Activated CD8-positive, alpha-beta memory T cell treated with anti-CD3 and anti-CD28 coated beads, Interleukin-2, amount 50 U/mL, for 24 hours (primary cell): ENCODE measurements at regions not wholly inside any gene's neighbourhood (a gene's known extent, or its start where the extent isn't known, plus 50 kb on each side); places are given as distances from the start of the nearest gene placed in this dataset.

Experiments used
- DNase-seq: peaks from one replicate; pipeline ENCODE4 v3.0.0-alpha.2; 2020; ENCODE audit errors: extremely low read depth

DNA sequence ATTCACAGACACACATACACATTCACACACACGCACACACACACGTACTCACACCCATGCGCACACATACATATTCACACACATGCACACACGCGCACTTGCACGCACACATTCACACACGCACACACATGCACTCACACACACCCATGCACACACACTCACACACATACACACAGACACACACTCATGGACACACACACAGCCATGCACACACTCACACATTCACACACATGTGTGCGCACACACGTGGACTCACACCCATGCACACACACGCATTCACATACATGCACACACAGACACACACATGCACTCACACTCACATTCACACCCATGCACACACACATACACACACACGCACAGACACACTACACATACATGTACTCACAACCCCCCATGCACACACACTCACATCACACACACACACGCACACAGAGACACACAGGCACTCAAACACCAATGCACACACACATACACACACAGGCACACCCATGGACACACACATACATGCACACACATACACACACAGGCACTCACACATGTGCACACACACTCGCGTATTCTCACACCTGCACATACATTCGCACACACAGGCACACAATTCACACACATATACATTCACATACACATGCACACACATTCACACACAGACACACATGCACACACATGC, 589.1 kb downstream of the PTPRU start:
- no peak for DNase-seq

DNA sequence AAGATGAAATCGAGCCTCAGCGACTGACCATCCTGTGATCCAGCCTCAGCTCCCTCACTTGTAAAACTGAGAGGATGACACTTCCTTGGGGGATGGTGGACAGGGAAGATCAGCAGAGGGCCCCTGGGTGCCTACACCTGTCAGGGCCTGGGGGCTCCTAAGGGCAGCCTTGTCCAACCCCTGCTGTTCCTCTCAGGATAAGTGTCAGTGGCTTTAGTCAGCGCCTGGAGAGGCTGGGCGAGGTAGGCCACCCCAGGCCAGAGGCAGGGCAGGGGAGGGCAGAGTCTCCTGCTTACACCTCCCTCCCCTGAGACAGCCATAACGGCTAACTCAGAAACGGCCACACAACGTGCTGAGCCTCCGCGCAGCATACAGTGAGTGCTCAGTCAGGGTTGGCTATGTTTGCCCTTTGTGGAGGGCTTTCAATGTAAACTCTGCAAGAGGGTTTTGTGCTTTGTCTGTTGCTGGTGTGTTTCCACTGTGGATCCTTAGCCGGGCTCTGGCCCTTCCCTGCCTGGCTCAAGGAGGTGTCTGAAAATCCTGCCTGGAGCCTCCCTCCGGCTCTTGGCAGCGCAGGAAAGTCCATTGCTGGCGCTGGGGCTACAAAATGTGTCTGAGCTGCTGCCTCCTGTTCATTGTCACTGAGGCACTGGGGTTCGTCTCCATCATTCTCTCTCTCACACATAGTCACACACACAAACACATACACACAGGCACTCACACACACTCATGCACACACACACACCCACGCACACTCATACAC, 588.4 kb downstream of the PTPRU start:
- no peak for DNase-seq

DNA sequence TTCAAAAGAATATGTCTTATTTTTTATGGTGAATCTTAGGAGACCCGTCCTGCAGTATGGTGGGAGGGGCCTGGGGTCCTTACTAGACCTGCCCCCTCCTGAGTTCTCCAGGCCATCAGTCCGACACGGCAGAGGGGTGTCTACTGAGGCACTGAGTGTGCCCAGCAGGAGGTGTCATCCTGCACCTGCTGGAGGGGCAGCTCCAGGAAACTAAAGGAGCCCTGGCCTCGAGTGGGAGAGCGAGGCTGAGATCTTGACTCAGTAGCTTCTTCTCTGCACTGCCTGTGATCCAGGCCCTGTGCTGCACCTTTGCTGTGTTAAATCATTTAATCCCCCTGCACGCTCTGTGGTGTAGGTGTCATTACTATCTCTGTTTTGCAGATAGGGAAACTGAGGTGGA, 587.7 kb downstream of the PTPRU start:
- no peak for DNase-seq

DNA sequence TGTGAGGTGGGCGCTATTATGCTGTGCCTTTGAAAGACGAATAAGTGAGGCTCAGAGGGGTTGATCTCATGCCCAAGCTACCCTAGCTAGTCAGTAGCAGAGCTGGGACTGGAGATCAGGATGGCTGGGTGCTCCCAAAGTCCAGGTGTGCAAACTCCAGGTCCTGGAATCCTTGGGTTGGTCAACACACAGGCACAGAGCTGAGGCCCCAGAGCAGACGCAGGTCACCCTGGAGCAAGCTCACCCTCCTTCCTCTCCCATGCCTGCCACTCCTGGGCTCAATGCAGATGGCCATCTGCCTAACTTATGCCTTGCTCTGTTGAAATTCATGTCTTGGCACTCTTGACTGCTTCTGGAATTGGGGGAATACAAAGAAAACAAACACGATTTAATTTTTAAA, 587.2 kb downstream of the PTPRU start:
- DNase-seq: no peak

DNA sequence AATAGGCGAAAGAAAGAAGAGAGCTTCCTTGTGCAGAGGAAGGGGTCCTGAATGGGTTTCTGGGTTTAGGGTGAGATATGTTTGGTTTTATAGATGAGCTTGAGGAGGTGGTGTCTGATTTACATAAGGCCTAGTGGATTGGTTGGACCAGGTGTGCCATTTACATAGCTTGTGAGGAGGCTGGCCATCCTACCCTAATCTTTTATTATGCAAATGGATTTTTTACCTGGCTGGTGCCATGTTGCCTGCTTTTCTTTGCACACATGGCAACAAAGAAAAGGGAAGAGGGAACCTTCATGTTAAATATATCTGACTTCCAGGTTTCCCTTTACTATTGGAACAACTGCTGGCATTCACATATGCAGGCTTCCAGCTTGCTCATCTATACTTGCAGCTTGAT, 585.3 kb downstream of the PTPRU start:
- no peak for DNase-seq

DNA sequence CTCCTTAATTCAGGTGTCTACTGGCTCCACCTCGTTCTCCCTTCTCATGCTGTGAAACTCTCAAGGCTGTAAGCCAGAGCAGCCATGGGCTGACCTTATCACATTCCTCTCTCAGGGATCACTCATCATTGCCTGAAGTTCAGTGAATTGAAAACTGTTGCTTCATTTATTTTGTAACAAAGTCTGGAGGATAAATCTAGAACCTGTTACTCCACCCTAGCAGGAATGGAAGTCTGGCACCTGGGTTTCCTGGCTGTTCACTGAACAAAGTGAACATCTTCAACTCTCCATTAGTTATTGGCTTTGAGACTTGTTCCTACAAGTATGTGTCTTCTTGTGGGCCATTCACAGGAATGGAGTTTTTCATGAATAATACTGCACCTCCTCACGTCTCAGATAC, 584.1 kb downstream of the PTPRU start:
- no peak for DNase-seq

DNA sequence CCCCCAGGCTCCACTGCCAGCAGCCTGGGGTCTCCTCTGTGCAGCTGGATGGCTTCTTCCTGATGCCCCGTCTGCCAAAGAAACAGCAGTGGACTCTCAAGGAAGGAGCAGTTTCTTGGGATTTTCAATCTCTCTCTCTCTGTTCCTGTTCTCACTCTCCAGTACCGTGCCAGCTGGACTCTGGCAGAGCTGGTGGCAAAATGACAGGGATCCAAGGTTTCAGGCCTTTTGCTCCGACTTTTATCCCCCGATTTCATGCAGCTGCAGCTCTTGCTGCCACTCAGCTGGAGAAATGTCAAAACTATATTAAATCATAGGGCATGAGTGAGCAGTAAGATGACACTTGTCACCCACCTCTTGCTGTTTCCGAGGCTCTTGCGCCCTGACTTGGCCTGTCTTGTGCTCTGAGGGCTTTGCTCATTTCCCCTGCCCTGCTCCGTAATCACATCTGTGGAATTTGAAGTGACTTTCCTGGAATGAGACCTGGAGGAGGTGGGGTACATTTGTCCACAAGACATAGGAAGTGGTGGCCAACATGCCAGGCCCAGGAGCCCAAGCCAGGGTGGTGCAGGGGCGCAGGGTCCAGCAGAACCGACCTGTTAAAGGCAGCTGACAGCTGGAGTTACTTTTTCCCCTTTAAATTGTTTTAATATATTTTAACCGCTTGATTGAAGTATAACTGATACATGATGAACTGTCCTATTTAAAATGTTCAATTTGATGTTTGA, 576.2 kb downstream of the PTPRU start:
- DNase-seq: no peak

DNA sequence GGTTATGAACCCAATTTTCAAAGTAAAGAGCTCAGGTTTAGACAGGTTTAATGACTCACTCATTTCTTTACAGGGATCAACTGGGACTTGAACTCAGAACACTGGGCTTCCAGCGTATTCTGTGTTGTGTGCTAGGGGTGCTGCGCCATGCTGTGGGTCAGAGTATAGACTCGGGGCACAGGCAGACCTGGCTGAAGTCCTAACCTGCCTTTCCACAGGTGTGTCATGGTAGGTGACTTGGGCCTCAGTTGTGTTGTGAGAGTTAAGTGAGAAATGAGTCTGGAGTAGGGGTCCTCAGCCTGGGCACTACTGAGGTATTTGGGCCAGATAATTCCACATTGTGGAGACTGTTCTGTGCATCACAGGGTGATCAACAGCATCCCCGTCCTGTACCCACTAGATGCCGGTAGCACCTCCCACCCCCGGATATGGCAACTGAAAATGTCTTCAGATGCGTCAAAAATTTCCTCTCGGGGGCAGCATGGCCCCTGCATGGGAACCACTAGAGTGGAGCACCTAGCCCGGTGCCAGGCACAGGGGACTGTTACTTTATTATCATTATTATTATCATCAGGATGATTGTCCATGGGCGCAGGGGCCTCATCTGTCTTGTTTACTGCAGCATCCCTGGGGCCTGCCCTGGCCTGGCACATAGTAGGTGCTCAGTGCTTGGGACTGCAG, 575.5 kb downstream of the PTPRU start:
- no peak for DNase-seq

DNA sequence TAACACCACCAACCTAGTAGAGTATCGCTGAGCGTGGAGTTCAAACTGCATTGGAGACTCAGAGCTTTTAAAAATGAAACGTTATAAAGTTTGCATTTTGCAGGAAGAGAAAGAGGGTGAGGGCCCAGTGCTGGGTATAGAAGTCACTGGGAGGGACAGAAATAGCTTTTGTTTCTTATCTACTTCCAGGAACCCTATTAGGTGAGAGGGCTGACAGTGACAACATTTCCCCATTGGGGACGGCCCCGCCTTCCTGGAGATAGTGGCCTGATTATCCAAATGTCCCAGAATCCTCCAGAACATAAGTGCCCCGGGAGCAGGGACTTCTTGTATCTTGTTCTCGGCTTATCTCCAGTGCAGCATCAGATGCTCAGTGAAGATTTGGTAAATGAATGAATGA, 574.9 kb downstream of the PTPRU start:
- no peak for DNase-seq

DNA sequence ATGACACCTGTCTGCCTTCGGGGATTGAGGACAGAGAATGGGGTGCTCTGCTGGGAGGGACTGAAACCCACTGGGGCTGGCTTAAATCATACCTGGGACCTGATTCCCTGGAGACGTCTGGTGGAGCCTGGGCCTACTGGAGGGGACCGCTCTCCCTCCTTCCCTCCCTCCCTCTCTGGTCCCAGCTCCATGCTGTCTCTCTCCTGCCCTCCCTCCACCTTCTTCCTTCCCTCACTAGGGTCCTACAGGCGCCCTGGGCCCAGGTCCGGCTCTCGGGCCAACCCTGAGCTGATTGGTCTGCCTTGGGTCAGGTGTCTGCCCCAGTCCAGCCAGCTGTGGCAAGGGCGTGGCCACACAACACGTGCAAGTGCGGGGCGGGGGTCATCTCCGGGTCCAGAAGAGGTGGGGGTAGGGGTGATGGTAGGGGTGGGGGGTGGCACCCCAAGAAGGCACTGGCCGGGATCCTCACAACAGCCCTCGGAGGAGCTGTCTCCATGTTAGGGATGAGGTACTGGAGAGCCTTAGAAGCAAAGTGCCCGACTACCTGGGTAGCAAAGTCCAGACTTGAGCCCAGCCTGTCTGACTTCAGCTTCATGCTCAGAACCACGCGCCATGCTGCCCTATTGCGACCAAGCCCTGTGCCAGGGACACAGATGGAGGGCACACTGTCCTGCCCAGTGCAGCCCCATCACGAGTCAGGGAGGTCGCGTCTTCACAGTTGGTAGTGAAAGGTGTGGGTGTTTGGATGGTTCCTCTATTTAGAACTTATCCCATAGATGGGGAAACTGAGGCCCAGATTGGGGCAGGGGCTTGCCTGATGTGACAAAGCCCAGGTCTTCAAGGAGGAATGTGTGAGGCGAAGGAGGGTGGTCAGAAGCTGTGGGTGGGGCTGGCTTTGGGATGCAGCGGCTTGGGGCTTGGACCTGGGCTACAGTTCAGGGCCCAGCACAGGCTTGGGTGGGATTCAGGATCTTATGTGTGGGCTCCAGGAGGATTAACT, 574.1 kb downstream of the PTPRU start:
- no peak for DNase-seq

DNA sequence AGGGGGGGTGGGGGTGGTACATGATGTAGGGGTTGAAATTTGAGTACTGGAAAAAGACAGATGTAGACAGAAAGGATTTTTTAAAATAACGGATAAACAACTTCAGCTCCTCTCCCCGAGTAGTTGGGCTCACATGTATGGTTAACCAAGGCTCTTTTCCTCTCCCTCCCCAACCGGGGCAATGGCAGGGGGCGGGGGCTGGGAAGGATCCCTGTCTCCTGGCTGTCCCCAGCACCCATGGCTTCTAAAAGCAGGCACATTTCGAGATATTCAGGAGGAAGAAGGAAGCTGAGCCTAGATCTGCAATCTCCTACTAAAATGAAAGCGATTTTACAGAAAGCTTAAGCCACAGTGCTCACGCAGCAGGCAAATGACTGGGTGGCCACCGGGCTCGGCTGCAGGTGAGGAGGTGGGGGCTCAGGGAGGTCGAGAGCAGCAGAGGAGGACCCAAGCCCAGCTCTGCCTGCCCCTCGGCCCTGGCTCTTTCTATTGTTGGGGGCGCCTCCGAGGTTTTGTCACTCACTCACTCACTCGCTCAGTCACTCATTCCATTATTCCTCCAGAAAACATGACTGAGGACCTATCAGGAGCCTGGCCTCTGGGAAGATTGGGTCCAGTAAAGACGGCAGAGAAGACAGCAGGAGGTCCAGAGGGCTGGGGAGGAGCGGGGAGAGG, 573.3 kb downstream of the PTPRU start:
- no peak for DNase-seq

DNA sequence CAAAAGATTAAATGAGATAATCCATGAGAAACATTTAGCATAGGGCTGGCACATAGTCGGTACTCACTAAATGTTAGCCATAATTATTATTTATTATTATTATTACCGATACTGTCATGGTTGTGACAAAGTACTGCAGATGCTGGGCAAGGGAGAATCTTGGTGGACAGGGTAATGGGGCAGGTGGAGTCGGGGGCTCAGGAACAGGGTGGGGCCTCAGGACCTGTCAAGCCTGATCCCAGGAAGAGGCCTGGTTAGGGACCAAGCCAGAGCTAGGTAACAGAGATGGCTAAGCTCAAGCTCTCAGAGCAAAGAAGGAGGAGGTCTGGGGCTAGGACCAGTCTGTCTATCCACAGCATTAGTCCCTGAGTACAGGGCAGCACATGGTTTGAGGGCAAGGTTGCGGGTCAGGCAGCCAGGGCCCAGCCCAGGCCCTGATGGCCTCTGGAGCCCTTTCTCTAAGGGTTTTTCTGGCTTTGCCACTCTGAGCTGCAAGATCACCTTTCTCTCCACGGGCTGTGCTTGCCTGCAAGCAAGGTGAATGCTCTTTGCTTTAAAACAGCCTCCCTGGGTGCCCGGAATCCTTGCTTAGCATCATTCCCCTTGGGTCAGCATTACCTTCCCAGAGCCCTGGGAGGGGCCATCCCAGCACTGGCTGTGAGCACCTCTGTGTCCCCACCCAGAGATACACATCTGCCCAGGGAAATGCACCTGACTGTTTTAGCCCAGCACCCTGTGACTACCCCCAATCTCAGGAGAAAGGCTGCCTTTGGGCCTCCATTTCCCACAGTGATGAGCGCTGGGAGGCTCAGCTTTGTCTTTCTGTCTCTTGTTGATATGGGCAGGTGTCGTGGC, 572.0 kb downstream of the PTPRU start:
- no peak for DNase-seq

DNA sequence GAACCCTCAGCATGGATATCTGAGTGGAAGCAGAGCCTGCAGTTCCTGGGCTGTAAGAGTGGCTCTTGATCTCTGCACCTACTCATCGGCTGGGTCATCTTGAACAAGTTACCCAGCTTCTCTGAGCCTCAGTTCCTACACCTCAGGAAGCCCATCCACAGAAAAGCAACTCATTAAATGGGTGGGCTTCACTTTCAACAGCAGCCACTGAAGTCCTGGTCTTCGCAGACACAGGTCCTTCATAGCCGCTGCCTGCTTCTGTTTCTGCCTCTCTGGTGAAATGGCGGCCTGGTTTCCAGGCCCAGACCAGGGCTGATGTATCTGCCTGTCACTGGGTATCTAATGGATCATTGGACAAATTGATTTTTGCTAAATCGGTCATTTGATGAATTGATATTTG, 571.4 kb downstream of the PTPRU start:
- no peak for DNase-seq

DNA sequence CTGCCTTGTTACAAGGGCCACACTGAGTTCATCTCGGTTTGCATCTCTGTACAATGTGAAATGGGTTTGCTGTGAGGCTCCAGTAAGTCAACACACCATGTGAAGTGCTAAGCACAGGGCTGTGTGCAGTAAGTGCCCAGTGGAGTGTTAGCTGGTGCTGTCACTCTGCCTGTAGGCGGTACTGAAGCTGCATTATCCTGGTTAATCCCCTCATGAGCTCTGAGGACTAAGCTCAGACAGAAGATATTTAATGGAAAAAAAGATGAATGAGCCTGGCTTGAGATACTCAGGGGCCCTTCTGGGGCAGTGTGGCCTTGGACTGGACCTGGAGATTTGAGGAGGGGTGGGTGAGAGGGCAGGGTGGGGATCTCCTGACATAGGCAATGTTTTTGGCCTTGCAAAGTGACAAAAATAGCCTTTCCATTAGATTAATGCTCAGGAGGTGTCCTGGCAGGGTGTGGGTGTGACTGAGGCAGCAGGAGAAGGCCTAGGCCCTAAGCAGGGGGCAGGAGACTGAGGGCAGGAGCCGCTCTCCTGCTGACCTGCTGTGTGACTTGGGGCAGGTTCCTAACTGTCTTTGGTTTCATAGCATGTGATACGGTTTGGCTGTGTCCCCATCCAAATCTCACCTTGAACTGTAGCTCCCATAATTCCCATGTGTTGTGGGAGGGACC, 570.5 kb downstream of the PTPRU start:
- no peak for DNase-seq

DNA sequence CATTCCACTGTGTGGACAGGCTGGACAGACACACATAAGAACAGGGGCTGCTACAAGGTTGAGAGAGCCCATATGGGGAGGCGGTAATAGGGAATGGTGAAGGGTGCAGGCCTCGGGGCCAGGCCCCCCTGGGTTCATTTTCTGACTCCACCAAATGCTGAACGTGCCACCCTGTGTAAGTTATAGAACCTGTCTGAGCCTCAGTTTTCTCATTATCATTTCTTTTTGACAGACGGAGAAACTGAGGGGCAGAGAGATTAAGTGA, 569.5 kb downstream of the PTPRU start:
- DNase-seq: no peak

DNA sequence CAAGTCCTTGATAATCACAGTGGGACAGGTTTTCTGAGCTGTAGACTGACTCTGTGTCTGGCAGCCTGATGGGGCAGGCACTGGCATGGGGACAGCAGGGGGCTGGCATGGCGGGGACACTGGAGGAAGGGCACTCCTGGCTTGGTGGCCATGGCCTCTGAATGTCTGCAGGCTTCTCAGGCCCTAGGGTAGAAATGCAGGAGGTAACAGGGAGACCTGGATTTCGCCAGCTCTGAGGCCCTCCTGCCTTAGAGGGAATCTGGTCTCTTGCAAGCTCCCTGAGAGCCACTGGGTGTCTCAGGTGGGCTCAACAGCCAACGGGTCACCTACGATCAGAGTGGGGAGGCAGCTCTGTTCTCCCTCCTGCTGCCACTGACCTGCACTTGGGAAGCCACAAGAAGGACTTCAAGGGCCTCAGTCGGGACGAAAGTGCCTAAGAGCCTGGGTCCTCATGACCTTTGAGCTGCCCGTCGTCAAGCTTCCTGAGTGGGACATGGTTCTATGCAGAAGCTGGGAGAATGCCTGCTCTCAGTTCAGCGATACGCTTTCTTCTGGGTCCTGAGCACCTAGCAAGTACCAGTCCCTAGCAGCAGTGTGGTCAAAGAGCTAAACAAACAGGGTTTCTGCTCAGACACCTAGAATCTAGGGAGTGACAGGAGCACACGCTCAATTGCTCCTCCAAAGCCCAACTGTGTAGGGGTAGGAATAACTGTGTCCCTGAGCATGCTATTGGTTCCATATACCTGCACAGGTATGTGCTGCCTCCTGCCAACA, 569.0 kb downstream of the PTPRU start:
- no peak for DNase-seq

DNA sequence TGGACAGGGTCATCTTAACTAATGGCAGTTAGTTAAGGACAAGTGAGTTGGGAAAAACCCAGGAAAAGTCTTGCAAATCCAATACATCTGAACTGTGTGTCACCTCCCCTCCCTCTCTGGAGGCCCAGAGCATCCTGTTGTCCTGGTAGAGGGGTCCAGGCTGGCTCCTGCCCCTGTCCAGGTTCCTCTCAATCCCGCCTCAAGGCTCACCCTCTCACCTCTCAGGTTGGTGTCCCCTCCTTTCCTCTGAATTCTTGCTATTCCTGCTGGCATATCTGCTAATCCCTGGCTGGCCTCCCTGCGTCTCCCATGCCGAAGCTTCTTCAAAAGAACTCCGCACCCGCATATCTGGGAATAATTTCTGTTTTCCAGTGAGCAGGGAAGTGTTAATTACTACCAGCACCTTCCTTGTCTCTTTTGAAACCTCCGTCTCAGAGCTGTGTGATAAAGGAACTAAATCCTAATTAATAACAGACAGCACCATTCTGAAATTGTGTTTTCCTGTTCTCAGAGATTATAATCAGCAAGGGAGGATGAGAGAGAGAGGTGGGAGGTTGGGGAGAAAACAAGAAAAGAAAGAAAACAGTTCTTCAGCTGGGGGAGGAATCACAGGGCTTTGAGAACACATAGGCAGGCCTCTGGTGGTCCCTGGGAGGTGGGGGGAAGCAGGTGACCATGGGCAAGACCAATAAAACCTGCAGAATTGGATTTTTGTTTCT, 568.0 kb downstream of the PTPRU start:
- no peak for DNase-seq

DNA sequence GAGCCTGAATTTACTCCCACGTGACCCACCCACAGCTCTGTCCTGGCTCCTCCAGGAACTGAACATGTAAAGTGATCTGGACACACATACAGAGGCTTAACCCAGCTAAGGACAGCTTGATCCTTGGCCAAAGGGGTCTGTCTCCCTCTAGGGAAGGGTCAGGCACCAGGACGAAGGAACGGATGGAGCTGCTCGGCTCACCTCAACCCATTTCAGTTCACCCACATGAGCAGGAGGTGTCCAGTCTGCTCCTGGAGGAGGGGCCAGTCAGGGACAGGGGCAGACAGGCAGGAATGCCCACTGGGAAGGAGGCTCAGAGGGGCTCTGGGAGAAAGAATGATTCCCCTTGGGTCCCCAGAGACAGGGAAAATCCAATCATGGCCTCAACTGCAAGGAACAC, 567.2 kb downstream of the PTPRU start:
- DNase-seq: no peak
